IMR-90 (cell line): ENCODE measurements at regions not wholly inside any gene's neighbourhood (a gene's known extent, or its start where the extent isn't known, plus 50 kb on each side); places are given as distances from the start of the nearest gene placed in this dataset.
A peak's percentile ranks its signal among the peaks of the same experiment; 100 is the strongest.

Experiments
- ATAC-seq: fragments of 200-7000 bp; cut with Tn5 transposase; 2 replicates; pipeline ENCODE4 v1.9.1; 2020; ENCODE audit warnings: low read depth, mild to moderate bottlenecking, moderate library complexity
- BruUV-seq: library from RNA; stranded (reverse); fragments of 400-500 nt; replicated peaks from 2 replicates; lab custom pipeline; 2021; lab: Mats Ljungman, UMichigan
- CTCF ChIA-PET: fragments of 300-600 bp; formaldehyde crosslinking; extraction: SDS; loops from one replicate; lab custom pipeline; 2021; ENCODE audit warnings: antibody characterized with exemption; lab: Yijun Ruan, JAX
- POLR2A ChIA-PET: fragments of 300-600 bp; sonication (Branson Sonifier 250); formaldehyde crosslinking; loops from one replicate; lab custom pipeline; 2022; ENCODE audit warnings: antibody characterized with exemption; ENCODE audit not compliant: unreplicated experiment; lab: Charles Lee
- DNase-seq: peaks from one replicate; pipeline ENCODE4 v3.0.0; 2013
- H2AFZ ChIP-seq: replicated peaks from 2 replicates; pipeline ENCODE3; 2013; ENCODE audit warnings: low read length, mild to moderate bottlenecking; ENCODE audit not compliant: poor library complexity
- H2AK5ac ChIP-seq: 2 replicates; pipeline ENCODE4 v1.6.1; 2013; ENCODE audit warnings: low read depth, low read length, inconsistent platforms
- H2AK9ac ChIP-seq: replicated peaks from 2 replicates; pipeline ENCODE3; 2013; ENCODE audit warnings: mild to moderate bottlenecking, low read depth, low read length, moderate library complexity; ENCODE audit not compliant: poor library complexity
- H2BK120ac ChIP-seq: 2 replicates; pipeline ENCODE4 v1.6.1; 2013; ENCODE audit warnings: low read depth, low read length, inconsistent platforms
- H2BK15ac ChIP-seq: 3 replicates; pipeline ENCODE4 v1.6.1; 2013; ENCODE audit warnings: low read depth, low read length, inconsistent platforms
- H2BK20ac ChIP-seq: 2 replicates; pipeline ENCODE4 v1.6.1; 2013; ENCODE audit warnings: low read depth, mild to moderate bottlenecking, inconsistent platforms, low read length, moderate library complexity
- H2BK5ac ChIP-seq: 2 replicates; pipeline ENCODE4 v1.6.1; 2013; ENCODE audit warnings: mild to moderate bottlenecking, low read depth, low read length, inconsistent platforms; ENCODE audit not compliant: poor library complexity, severe bottlenecking
- H3K14ac ChIP-seq: replicated peaks from 2 replicates; pipeline ENCODE4 v1.6.1; 2013; ENCODE audit warnings: low read depth, low read length, inconsistent platforms
- H3K18ac ChIP-seq: 2 replicates; pipeline ENCODE4 v1.6.1; 2013; ENCODE audit warnings: low read depth, low read length, control low read depth
- H3K23ac ChIP-seq: 2 replicates; pipeline ENCODE4 v1.6.1; 2013; ENCODE audit warnings: low read depth, low read length, inconsistent platforms
- H3K27ac ChIP-seq: 2 replicates; pipeline ENCODE4 v1.5.1; 2013; ENCODE audit warnings: mild to moderate bottlenecking, control low read depth, low read length; ENCODE audit not compliant: insufficient read depth
- H3K27me3 ChIP-seq: 2 replicates; pipeline ENCODE4 v1.6.1; 2013; ENCODE audit warnings: low read length; ENCODE audit not compliant: control insufficient read depth, insufficient read depth
- H3K36me3 ChIP-seq: 2 replicates; pipeline ENCODE4 v1.6.1; 2013; ENCODE audit warnings: low read length, mixed read lengths; ENCODE audit not compliant: control insufficient read depth, insufficient read depth
- H3K4ac ChIP-seq: 2 replicates; pipeline ENCODE4 v1.6.1; 2013; ENCODE audit warnings: low read depth, low read length, inconsistent platforms
- H3K4me1 ChIP-seq: 2 replicates; pipeline ENCODE4 v1.6.1; 2013; ENCODE audit warnings: low read length, mixed read lengths; ENCODE audit not compliant: control insufficient read depth, insufficient read depth
- H3K4me2 ChIP-seq: 2 replicates; pipeline ENCODE4 v1.6.1; 2013; ENCODE audit warnings: low read depth, mild to moderate bottlenecking, control low read depth, low read length, moderate library complexity
- H3K4me3 ChIP-seq: 2 replicates; pipeline ENCODE4 v1.5.1; 2013; ENCODE audit warnings: low read depth, mild to moderate bottlenecking, control low read depth, low read length, moderate library complexity; ENCODE audit not compliant: insufficient read depth
- H3K56ac ChIP-seq: 2 replicates; pipeline ENCODE4 v1.6.1; 2013; ENCODE audit warnings: low read length, inconsistent platforms; ENCODE audit not compliant: insufficient read depth; ENCODE audit errors: extremely low read depth
- H3K79me1 ChIP-seq, 2 experiments: 2 replicates each; pipeline ENCODE4 v1.6.1; 2013; ENCODE audit warnings: low read length in 2 of 2, inconsistent platforms in 1 of 2, low read depth in 1 of 2
- H3K9ac ChIP-seq: 2 replicates; pipeline ENCODE4 v1.6.1; 2013; ENCODE audit warnings: low read depth, low read length, control low read depth
- H3K9me1 ChIP-seq: 2 replicates; pipeline ENCODE4 v1.6.1; 2013; ENCODE audit warnings: low read length, inconsistent platforms; ENCODE audit not compliant: insufficient read depth
- H3K9me3 ChIP-seq: 2 replicates; pipeline ENCODE4 v1.6.1; 2013; ENCODE audit warnings: low read length; ENCODE audit not compliant: control insufficient read depth, insufficient read depth
- H4K20me1 ChIP-seq: 2 replicates; pipeline ENCODE4 v1.6.1; 2013; ENCODE audit warnings: low read length, inconsistent platforms; ENCODE audit not compliant: insufficient read depth
- H4K5ac ChIP-seq: 2 replicates; pipeline ENCODE4 v1.6.1; 2013; ENCODE audit warnings: mild to moderate bottlenecking, low read depth, low read length, control low read depth
- H4K8ac ChIP-seq, 2 experiments: 2 replicates each; pipeline ENCODE4 v1.6.1; 2013; ENCODE audit warnings: low read depth in 2 of 2, low read length in 2 of 2, control low read depth in 1 of 2, inconsistent platforms in 1 of 2
- H4K91ac ChIP-seq: 2 replicates; pipeline ENCODE4 v1.6.1; 2013; ENCODE audit warnings: low read depth, low read length, inconsistent platforms; ENCODE audit not compliant: insufficient read depth
- BHLHE40 ChIP-seq: fragments of 150-350 bp; IDR thresholded peaks from 2 replicates; pipeline ENCODE4 v1.6.1; 2016; ENCODE audit warnings: mild to moderate bottlenecking, low read depth, low read length
- CEBPB ChIP-seq: IDR thresholded peaks from 2 replicates; pipeline ENCODE4 v1.6.1; 2012; ENCODE audit warnings: low read depth, low read length, improper control_type of control experiment
- CHD1 ChIP-seq: IDR thresholded peaks from 2 replicates; pipeline ENCODE4 v1.6.1; 2012; ENCODE audit warnings: low read depth, low read length, improper control_type of control experiment
- CTCF ChIP-seq: conservative IDR thresholded peaks from 2 replicates; pipeline ENCODE4 v1.5.1; 2012; ENCODE audit warnings: mild to moderate bottlenecking, low read depth, low read length, improper control_type of control experiment
- ELK1 ChIP-seq: fragments of 150-350 bp; IDR thresholded peaks from 2 replicates; pipeline ENCODE4 v1.6.1; 2016; ENCODE audit warnings: low read depth, mild to moderate bottlenecking, low read length, moderate library complexity, borderline replicate concordance
- FOS ChIP-seq: fragments of 150-350 bp; IDR thresholded peaks from 2 replicates; pipeline ENCODE4 v1.6.1; 2016; ENCODE audit warnings: low read depth, low read length
- MAFK ChIP-seq: IDR thresholded peaks from 2 replicates; pipeline ENCODE4 v1.6.1; 2012; ENCODE audit warnings: low read depth, low read length, improper control_type of control experiment
- MAZ ChIP-seq: IDR thresholded peaks from 2 replicates; pipeline ENCODE4 v1.6.1; 2012; ENCODE audit warnings: low read depth, mild to moderate bottlenecking, low read length, improper control_type of control experiment, moderate library complexity, borderline replicate concordance
- MXI1 ChIP-seq: IDR thresholded peaks from 2 replicates; pipeline ENCODE4 v1.6.1; 2012; ENCODE audit warnings: low read depth, mild to moderate bottlenecking, low read length, moderate library complexity, borderline replicate concordance
- NFE2L2 ChIP-seq: fragments of 150-350 bp; IDR thresholded peaks from 2 replicates; pipeline ENCODE4 v1.6.1; 2016; ENCODE audit warnings: low read depth, mild to moderate bottlenecking, low read length
- POLR2A ChIP-seq: IDR thresholded peaks from 2 replicates; pipeline ENCODE4 v1.6.1; 2012; ENCODE audit warnings: mild to moderate bottlenecking, low read depth, low read length
- RAD21 ChIP-seq: IDR thresholded peaks from 2 replicates; pipeline ENCODE4 v1.6.1; 2012; ENCODE audit warnings: low read length, improper control_type of control experiment
- RCOR1 ChIP-seq: IDR thresholded peaks from 2 replicates; pipeline ENCODE4 v1.6.1; 2012; ENCODE audit warnings: mild to moderate bottlenecking, low read length, improper control_type of control experiment; ENCODE audit not compliant: insufficient replicate concordance
- RFX5 ChIP-seq: IDR thresholded peaks from 2 replicates; pipeline ENCODE4 v1.8.0; 2012; ENCODE audit warnings: low read depth, mild to moderate bottlenecking, low read length, moderate library complexity
- SMC3 ChIP-seq: fragments of 150-350 bp; IDR thresholded peaks from 2 replicates; pipeline ENCODE4 v1.6.1; 2016; ENCODE audit warnings: low read depth, mild to moderate bottlenecking, antibody characterized with exemption, low read length, moderate library complexity
- WGBS, 2 experiments: methylation state at CpG; one replicate each; pipeline versions ENCODE4 v1.1.5 to v1.1.7; 2013; ENCODE audit warnings: missing lambda C conversion rate in 2 of 2; ENCODE audit not compliant: insufficient read length in 1 of 2; ENCODE audit errors: extremely low coverage in 2 of 2; 5-methylcytosine and 5-hydroxymethylcytosine counted together
- dilution Hi-C: fragments of 300-500 bp; cut with HindIII; formaldehyde crosslinking; loops from one replicate; pipeline ENCODE4 v1.14.3; 2018; ENCODE audit warnings: low sequenced_read_pairs; ENCODE audit not compliant: unreplicated experiment
- in situ Hi-C: fragments of 300-500 bp; cut with MboI; formaldehyde crosslinking; loops from 3 replicates; pipeline ENCODE4 v1.14.3; 2019; ENCODE audit warnings: low sequenced_read_pairs, inconsistent platforms, mixed read lengths
- intact Hi-C: fragments of 100-400 bp; cut with micrococcal nuclease; formaldehyde crosslinking; loops from 2 replicates; pipeline ENCODE4 v1.10.0; 2022
- TF ChIP-seq, protein P1 (sequence below): fragments of 150-350 bp; IDR thresholded peaks from 2 replicates; pipeline ENCODE4 v1.6.1; 2017; ENCODE audit warnings: mild to moderate bottlenecking, antibody characterized with exemption, low read length, low read depth

DNA sequence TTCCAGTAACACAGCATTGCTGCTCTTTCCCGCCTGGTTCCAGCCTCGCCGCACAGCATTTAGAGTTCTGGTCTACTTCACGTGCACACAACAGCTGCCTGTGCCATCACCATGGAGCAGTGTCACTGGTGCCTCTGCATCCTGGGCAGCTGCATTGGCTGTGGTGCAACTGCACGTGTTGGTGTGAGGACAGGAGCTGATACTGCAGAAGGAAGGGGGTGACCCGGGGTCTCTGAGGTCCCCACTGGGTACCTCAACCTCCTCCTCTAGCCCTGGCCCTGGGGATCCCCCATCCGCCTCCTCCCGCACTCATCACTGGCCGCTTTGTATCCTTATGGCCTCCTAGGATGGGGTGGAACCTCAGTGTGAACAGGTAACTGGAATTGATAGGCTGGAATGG is 112.5 kb downstream of the SOX1 start:
- H2BK20ac ChIP-seq, result no peak overlapping the region
- peaks cover 64% of the 10 kb centered on the region for H3K9me3 ChIP-seq
- H2AFZ ChIP-seq, result peak overlapping the region; percentile 26
- no peak overlapping the region for H2AK5ac ChIP-seq
- H2BK5ac ChIP-seq, result no peak overlapping the region
- no peak overlapping the region for H3K14ac ChIP-seq
- H3K9me1 ChIP-seq, result no peaks in the 10 kb centered on the region
- no peak overlapping the region for H4K5ac ChIP-seq
- H3K27ac ChIP-seq, result no peak overlapping the region
- H3K9ac ChIP-seq, result no peak overlapping the region
- H3K4ac ChIP-seq, result no peak overlapping the region
- no peak for ATAC-seq
- H3K27me3 ChIP-seq, result no peaks in the 10 kb centered on the region
- no peak overlapping the region for H2BK120ac ChIP-seq
- TF ChIP-seq RAD21 (no peak), CHD1 (no peak), NFE2L2 (no peak), BHLHE40 (no peak), FOS (no peak), MAZ (no peak), POLR2A (no peak), SMC3 (no peak), RFX5 (no peak), ELK1 (no peak), MXI1 (no peak), MAFK (no peak), CTCF (no peak), CEBPB (no peak), RCOR1 (no peak)
- TF ChIP-seq, protein P1, sequence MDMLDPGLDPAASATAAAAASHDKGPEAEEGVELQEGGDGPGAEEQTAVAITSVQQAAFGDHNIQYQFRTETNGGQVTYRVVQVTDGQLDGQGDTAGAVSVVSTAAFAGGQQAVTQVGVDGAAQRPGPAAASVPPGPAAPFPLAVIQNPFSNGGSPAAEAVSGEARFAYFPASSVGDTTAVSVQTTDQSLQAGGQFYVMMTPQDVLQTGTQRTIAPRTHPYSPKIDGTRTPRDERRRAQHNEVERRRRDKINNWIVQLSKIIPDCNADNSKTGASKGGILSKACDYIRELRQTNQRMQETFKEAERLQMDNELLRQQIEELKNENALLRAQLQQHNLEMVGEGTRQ, result no peak
- H4K8ac ChIP-seq, result no peak overlapping the region
- no peaks in the 10 kb centered on the region for H3K79me1 ChIP-seq
- no peak overlapping the region for H3K4me3 ChIP-seq
- intact Hi-C loops, result no loop called here
- H2BK15ac ChIP-seq, result no peak overlapping the region
- DNase-seq, result no peak
- ChIA-PET CTCF (no interaction called here), POLR2A (no interaction called here)
- H3K18ac ChIP-seq, result no peak overlapping the region
- no peak overlapping the region for H3K56ac ChIP-seq
- H4K91ac ChIP-seq, result no peak overlapping the region
- no TSS peak for BruUV-seq
- dilution Hi-C loops, result no loop called here
- H3K23ac ChIP-seq, result no peak overlapping the region
- in situ Hi-C loops, result no loop called here
- H4K20me1 ChIP-seq, result no peaks in the 10 kb centered on the region
- H3K36me3 ChIP-seq, result no peaks in the 10 kb centered on the region
- H3K4me1 ChIP-seq, result no peaks in the 10 kb centered on the region
- no CpG with 5 or more reads among the region's 9 CpGs for WGBS, 2 experiments
- no peak overlapping the region for H2AK9ac ChIP-seq
- H3K4me2 ChIP-seq, result no peak overlapping the region
